ENCODE measurements at regions not wholly inside any gene's neighbourhood (a gene's known extent, or its start where the extent isn't known, plus 50 kb on each side); places are given as distances from the start of the nearest gene placed in this dataset.

- Histone ChIP-seq H3K4me1 (no peaks in the 10 kb centered on the region), H3K9me3 (no peaks in the 10 kb centered on the region), H3K4me3 (no peak overlapping the region), H3K27me3 (no peaks in the 10 kb centered on the region), H3K27ac (no peak overlapping the region), H3K36me3 (no peaks in the 10 kb centered on the region)
- TF ChIP-seq CTCF (IDR thresholded peaks at IDR 0.05), result no peak
- DNase-seq (ENCODE audit: low spot score in 2 of 2), result peak in 1 of 2 donors; percentile 25
- intact Hi-C loops (cut with DNase I), result no loop called here
These were observed 153.0 kb downstream of the NSG2 start for GRCh38 chr5:174198541-174198940.

GRCh38 chr5:174202996-174203395, 157.5 kb downstream of the NSG2 start:
- TF ChIP-seq CTCF (IDR thresholded peaks at IDR 0.05), result no peak
- H3K27me3 ChIP-seq, result no peaks in the 10 kb centered on the region
- no peak overlapping the region for H3K27ac ChIP-seq
- H3K9me3 ChIP-seq, result no peaks in the 10 kb centered on the region
- H3K4me1 ChIP-seq, result no peaks in the 10 kb centered on the region
- no peaks in the 10 kb centered on the region for H3K36me3 ChIP-seq
- no peak overlapping the region for H3K4me3 ChIP-seq
- intact Hi-C loops (cut with DNase I), result no loop called here
- DNase-seq (ENCODE audit: low spot score in 2 of 2), result no peak

GRCh38 chr5:174204535-174205313, 159.2 kb downstream of the NSG2 start:
- intact Hi-C loops (cut with DNase I), result no loop called here

DNA sequence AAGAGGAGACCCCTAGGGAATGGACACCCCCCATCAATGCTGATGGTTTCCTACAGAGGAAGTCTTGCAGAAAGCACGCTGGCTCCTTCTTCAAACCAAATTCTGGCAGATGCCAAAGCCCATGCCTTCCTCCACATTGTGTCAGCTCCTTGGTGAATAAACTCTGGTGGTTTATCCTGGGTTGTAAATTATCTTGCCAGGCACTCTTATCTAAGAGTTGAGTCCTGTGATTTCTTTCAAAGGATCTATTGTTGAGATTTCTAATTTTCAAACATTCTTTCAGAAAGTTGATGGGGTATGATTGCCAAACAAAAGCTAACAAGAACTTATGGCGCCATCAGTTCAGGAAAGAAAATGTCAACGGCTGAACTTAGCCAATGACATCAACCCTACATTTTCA, 160.4 kb downstream of the NSG2 start:
- intact Hi-C loops (cut with DNase I), result no loop called here
- no peak overlapping the region for H3K27ac ChIP-seq
- no peak for TF ChIP-seq CTCF (IDR thresholded peaks at IDR 0.05)
- no peak overlapping the region for H3K4me3 ChIP-seq
- no peaks in the 10 kb centered on the region for H3K4me1 ChIP-seq
- no peak for DNase-seq (ENCODE audit: low spot score in 2 of 2)
- no peaks in the 10 kb centered on the region for H3K36me3 ChIP-seq
- H3K9me3 ChIP-seq, result no peaks in the 10 kb centered on the region
- no peaks in the 10 kb centered on the region for H3K27me3 ChIP-seq

More at GRCh38 chr5:174204535-174205313, 159.2 kb downstream of the NSG2 start:
- no peaks in the 10 kb centered on the region for H3K4me1 ChIP-seq
- DNase-seq (ENCODE audit: low spot score in 2 of 2), result peak in 1 of 2 donors; percentile 28
- H3K9me3 ChIP-seq, result no peaks in the 10 kb centered on the region
- H3K27ac ChIP-seq, result no peak overlapping the region
- H3K27me3 ChIP-seq, result no peaks in the 10 kb centered on the region
- no peak overlapping the region for H3K4me3 ChIP-seq
- H3K36me3 ChIP-seq, result no peaks in the 10 kb centered on the region
- no peak for TF ChIP-seq CTCF (IDR thresholded peaks at IDR 0.05)

- no peaks in the 10 kb centered on the region for H3K27me3 ChIP-seq
- H3K9me3 ChIP-seq, result no peaks in the 10 kb centered on the region
- no peak overlapping the region for H3K4me3 ChIP-seq
- intact Hi-C loops (cut with DNase I), result no loop called here
- no peaks in the 10 kb centered on the region for H3K36me3 ChIP-seq
- H3K4me1 ChIP-seq, result no peaks in the 10 kb centered on the region
- DNase-seq (ENCODE audit: low spot score in 2 of 2), result no peak
- no peak overlapping the region for H3K27ac ChIP-seq
- no peak for TF ChIP-seq CTCF (IDR thresholded peaks at IDR 0.05)
These were observed 165.2 kb downstream of the NSG2 start for GRCh38 chr5:174210596-174211276.
